BE2C (cell line): ENCODE measurements at regions not wholly inside any gene's neighbourhood (a gene's known extent, or its start where the extent isn't known, plus 50 kb on each side); places are given as distances from the start of the nearest gene placed in this dataset.
"Not testable (repeated sequence)": the region's sequence is repeated elsewhere in the genome, so short reads cannot be mapped to it uniquely, and the experiment has no call there.

ENCODE experiments used
- DNase-seq: peaks from one replicate; pipeline ENCODE4 v3.0.0-alpha.2; 2020
- H3K27me3 ChIP-seq: fragments of 250-450 bp; sonication (Bioruptor Pico); 2 replicates; pipeline ENCODE4 v1.5.1; 2020; ENCODE audit warnings: mild to moderate bottlenecking
- H3K36me3 ChIP-seq: fragments of 250-450 bp; sonication (Bioruptor Pico); 2 replicates; pipeline ENCODE4 v1.5.1; 2020; ENCODE audit warnings: mild to moderate bottlenecking
- H3K4me1 ChIP-seq: fragments of 250-450 bp; sonication (Bioruptor Pico); 2 replicates; pipeline ENCODE4 v1.5.1; 2020
- H3K4me3 ChIP-seq: 2 replicates; pipeline ENCODE4 v1.5.1; 2011; ENCODE audit warnings: low read depth, low read length
- H3K9me3 ChIP-seq: fragments of 250-450 bp; sonication (Bioruptor Pico); 2 replicates; pipeline ENCODE4 v1.5.1; 2020
- CTCF ChIP-seq: IDR thresholded peaks from 2 replicates; pipeline ENCODE4 v1.5.1; 2012; ENCODE audit warnings: mild to moderate bottlenecking, low read depth, low read length

DNA sequence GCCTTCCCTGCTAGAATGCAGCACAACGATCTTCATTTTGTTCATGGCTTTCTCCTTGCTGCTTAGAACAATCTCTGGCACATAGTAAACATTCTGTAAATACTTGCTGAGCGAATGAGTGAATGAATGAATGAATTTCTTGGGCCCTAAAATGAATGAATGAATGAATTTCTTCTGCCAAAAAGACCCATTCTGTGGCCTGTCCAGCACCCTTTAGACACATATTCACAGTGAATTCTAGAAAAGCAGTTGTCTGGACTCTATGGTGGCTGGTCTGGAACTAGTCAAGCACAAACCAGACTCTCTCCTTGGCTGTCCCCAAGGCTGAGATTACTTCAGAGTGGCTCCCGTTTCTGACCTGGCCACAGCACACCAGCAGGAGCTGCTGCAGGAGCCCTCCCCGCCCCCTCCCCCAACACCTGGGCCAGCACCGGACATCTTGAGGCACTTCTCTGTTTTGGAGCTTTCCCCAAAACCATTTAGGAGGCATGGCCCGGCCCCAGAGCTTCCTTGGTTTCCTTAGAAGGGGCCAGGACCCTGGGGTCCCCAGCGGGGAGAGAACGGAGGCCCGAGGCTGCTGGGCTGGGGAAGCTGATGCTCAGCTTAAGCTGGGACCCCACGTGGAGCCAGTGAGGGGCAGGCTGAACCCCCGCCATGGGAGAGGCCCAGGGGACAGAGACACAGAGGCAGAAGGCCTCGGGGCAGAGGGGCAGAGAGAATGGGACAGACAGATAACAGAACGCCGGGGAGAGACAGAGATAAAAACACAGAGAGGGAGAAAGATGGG lies 159.0 kb downstream of the ZFP36L2 start:
- peak; percentile 53 for DNase-seq
- H3K9me3 ChIP-seq = no peaks in the 10 kb centered on the region
- peak; percentile 19 for TF ChIP-seq CTCF
- peaks cover 20% of the 10 kb centered on the region for H3K4me1 ChIP-seq
- H3K4me3 ChIP-seq = no peak overlapping the region
- no peaks in the 10 kb centered on the region for H3K36me3 ChIP-seq
- no peaks in the 10 kb centered on the region for H3K27me3 ChIP-seq

- H3K4me1 ChIP-seq = peaks cover 20% of the 10 kb centered on the region
- not testable (repeated sequence) for H3K27me3 ChIP-seq, H3K4me3 ChIP-seq, DNase-seq, H3K9me3 ChIP-seq, H3K36me3 ChIP-seq
Observed at GRCh38 chr2:43066541-43067253, 159.7 kb downstream of the ZFP36L2 start.

DNA sequence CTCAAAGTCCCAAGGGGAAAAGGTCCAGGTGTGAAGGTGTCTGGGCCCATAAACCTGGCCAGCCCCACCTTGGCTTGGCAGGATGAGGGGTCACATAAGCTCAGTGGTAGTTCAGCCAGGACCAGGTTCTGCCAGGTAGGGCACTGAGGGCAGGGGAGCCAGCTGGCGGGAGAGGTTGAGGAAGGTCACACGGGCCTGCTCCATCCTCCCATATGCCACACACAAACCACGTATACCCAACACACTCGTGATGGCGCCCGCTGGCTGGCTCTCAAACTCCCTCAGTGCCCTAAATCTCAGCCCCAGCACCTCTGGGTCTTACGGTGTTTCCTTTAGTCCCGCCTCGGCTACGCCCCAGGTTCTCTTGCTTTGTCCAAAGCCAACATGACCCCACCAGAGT lies 160.5 kb downstream of the ZFP36L2 start:
- H3K4me1 ChIP-seq = peaks cover 20% of the 10 kb centered on the region

GRCh38 chr2:43065036-43065435 lies 161.4 kb downstream of the ZFP36L2 start:
- H3K27me3 ChIP-seq = no peaks in the 10 kb centered on the region
- no peak overlapping the region for H3K4me3 ChIP-seq
- H3K36me3 ChIP-seq = no peaks in the 10 kb centered on the region
- no peaks in the 10 kb centered on the region; the same call in 1 of the 2 replicates for H3K9me3 ChIP-seq
- DNase-seq = no peak
- peaks cover 17% of the 10 kb centered on the region for H3K4me1 ChIP-seq
- TF ChIP-seq CTCF = no peak

More for the DNA sequence above, 160.5 kb downstream of the ZFP36L2 start:
- no peaks in the 10 kb centered on the region for H3K27me3 ChIP-seq
- H3K4me3 ChIP-seq = no peak overlapping the region
- no peaks in the 10 kb centered on the region; the same call in 1 of the 2 replicates for H3K9me3 ChIP-seq
- no peak for TF ChIP-seq CTCF
- H3K36me3 ChIP-seq = no peaks in the 10 kb centered on the region
- no peak for DNase-seq

DNA sequence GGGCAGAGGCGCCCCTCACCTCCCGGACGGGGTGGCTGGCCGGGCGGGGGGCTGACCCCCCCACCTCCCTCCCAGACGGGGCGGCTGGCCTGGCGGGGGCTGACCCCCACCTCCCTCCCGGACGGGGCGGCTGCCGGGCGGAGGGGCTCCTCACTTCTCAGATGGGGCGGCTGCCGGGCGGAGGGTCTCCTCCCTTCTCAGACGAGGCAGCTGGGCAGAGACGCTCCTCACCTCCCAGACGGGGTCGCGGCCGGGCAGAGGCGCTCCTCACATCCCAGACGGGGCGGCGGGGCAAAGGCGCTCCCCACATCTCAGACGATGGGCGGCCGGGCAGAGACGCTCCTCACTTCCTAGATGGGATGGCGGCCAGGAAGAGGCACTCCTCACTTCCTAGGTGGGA lies 163.3 kb downstream of the ZFP36L2 start:
- H3K9me3 ChIP-seq, DNase-seq, H3K36me3 ChIP-seq: not testable (repeated sequence)

GRCh38 chr2:43062058-43062457 lies 164.3 kb downstream of the ZFP36L2 start:
- H3K27me3 ChIP-seq = no peaks in the 10 kb centered on the region
- H3K4me3 ChIP-seq = no peak overlapping the region
- H3K9me3 ChIP-seq = no peaks in the 10 kb centered on the region; the same call in 1 of the 2 replicates
- H3K4me1 ChIP-seq = peaks cover 4% of the 10 kb centered on the region
- no peak for TF ChIP-seq CTCF
- no peak for DNase-seq
- H3K36me3 ChIP-seq = no peaks in the 10 kb centered on the region

More for the DNA sequence above, 163.3 kb downstream of the ZFP36L2 start:
- H3K4me3 ChIP-seq, H3K4me1 ChIP-seq, H3K27me3 ChIP-seq: not testable (repeated sequence)

GRCh38 chr2:43060390-43061016 lies 165.9 kb downstream of the ZFP36L2 start:
- no peaks in the 10 kb centered on the region; the same call in 1 of the 2 replicates for H3K9me3 ChIP-seq
- H3K4me3 ChIP-seq = no peak overlapping the region
- TF ChIP-seq CTCF = no peak
- H3K27me3 ChIP-seq = no peaks in the 10 kb centered on the region
- DNase-seq = no peak
- peaks cover 8% of the 10 kb centered on the region for H3K4me1 ChIP-seq
- H3K36me3 ChIP-seq = no peaks in the 10 kb centered on the region
